Adrenal gland (tissue), 9 donors: ENCODE measurements at regions not wholly inside any gene's neighbourhood (a gene's known extent, or its start where the extent isn't known, plus 50 kb on each side); places are given as distances from the start of the nearest gene placed in this dataset.

Experiments
- DNase-seq, 7 donors: peaks; one replicate each; pipeline ENCODE4 v3.0.0-alpha.2; 2019 to 2020
- H3K27ac ChIP-seq, 5 donors: fragments of 200-600 bp; sonication (generic) in 4 of 5; 1 replicate in 3 of 5; 2 replicates in 2 of 5; pipeline versions ENCODE4 v1.5.1 to v1.8.0; 2016 to 2020; ENCODE audit warnings: mild to moderate bottlenecking in 1 of 5
- H3K27me3 ChIP-seq: fragments of 200-600 bp; 2 replicates; pipeline ENCODE4 v1.8.0; 2021
- H3K36me3 ChIP-seq, 2 donors: fragments of 200-600 bp; replicated peaks in 1 of 2; 1 replicate in 1 of 2; 2 replicates in 1 of 2; pipeline versions ENCODE4 v1.5.1 to v1.8.0; 2018 to 2022
- H3K4me1 ChIP-seq, 2 donors: fragments of 200-600 bp; replicated peaks in 1 of 2; 1 replicate in 1 of 2; 2 replicates in 1 of 2; pipeline versions ENCODE4 v1.5.1 to v1.8.0; 2018 to 2021
- H3K4me3 ChIP-seq, 4 donors: fragments of 200-600 bp; sonication (generic) in 3 of 4; one replicate each; pipeline ENCODE4 v1.5.1; 2016 to 2018
- H3K9me3 ChIP-seq, 3 donors: fragments of 200-600 bp; sonication (generic) in 1 of 3; replicated peaks in 1 of 3; 1 replicate in 2 of 3; 2 replicates in 1 of 3; pipeline versions ENCODE4 v1.5.1 to v1.8.0; 2016 to 2021
- POLR2A ChIP-seq, 2 donors: fragments of 450-650 bp; IDR thresholded peaks; one replicate each; pipeline ENCODE4 v1.6.1; 2017; ENCODE audit warnings: antibody characterized with exemption in 2 of 2, mild to moderate bottlenecking in 2 of 2, moderate library complexity in 1 of 2
- WGBS, 4 donors: extraction: QIAGEN DNeasy Blood & Tissue Kit in 2 of 4; methylation state at CpG; one replicate each; pipeline versions ENCODE4 v1.1.5 to v1.1.7; 2013 to 2017; 5-methylcytosine and 5-hydroxymethylcytosine counted together
- intact Hi-C, 2 donors: fragments of 100-400 bp; cut with DNase I; formaldehyde crosslinking; loops; one replicate each; pipeline versions ENCODE4 v1.14.1 to v1.15.0; 2022 to 2023
- TF ChIP-seq, protein P1 (sequence below), 6 experiments: fragments of 450-650 bp in 4 of 6; fragments of 200-600 bp in 2 of 6; sonication (generic) in 1 of 6; IDR thresholded peaks; 1 replicate in 5 of 6; 2 replicates in 1 of 6; pipeline versions ENCODE4 v1.5.1 to v1.8.0; 2016 to 2021; ENCODE audit warnings: antibody characterized with exemption in 6 of 6, mild to moderate bottlenecking in 2 of 6, moderate library complexity in 1 of 6
- donor health status: healthy with polysubstance abuse.
- donor health status: Bipolar disorder and iron deficiency.
- donor health status: DM: yes; HTN: yes; CAD: no.
- donor health status: DM: no; HTN: no; CAD: no.
- donor health status: DM: no; HTN: no; CAD: no.

DNA sequence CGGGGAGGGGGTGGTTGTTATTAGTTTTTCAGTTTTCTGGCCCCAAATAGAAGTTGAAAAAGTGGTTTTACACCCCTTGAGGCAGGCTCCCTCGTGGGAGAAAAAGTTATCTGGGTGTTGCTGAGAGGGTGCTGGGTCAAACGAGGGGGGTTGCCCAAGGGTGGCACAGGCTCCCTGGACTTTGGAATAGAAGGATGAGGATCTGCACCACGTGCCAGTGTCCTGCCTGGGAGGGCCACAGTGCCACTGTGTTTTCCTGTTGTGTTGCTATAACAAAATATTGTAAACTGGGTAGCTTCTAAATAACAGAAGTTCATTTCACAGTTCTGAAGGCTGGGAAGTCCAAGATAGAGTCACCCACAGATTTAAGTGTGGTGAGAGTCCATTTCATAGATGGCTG lies 181.9 kb downstream of the CXCL12 start:
- intact Hi-C loops, result no loop called here
- H3K27ac ChIP-seq, result no peak overlapping the region
- H3K27me3 ChIP-seq, result no peaks in the 10 kb centered on the region
- H3K4me1 ChIP-seq, result no peaks in the 10 kb centered on the region
- no peak overlapping the region for H3K4me3 ChIP-seq
- H3K9me3 ChIP-seq, result no peaks in the 10 kb centered on the region
- DNase-seq, result no peak
- WGBS, 4 donors, result 66 to 78% (median 74%) methylated on average over 4 of the region's 4 CpGs
- no peaks in the 10 kb centered on the region for H3K36me3 ChIP-seq
- no peak for TF ChIP-seq POLR2A (IDR thresholded peaks at IDR 0.05)
- TF ChIP-seq, protein P1, sequence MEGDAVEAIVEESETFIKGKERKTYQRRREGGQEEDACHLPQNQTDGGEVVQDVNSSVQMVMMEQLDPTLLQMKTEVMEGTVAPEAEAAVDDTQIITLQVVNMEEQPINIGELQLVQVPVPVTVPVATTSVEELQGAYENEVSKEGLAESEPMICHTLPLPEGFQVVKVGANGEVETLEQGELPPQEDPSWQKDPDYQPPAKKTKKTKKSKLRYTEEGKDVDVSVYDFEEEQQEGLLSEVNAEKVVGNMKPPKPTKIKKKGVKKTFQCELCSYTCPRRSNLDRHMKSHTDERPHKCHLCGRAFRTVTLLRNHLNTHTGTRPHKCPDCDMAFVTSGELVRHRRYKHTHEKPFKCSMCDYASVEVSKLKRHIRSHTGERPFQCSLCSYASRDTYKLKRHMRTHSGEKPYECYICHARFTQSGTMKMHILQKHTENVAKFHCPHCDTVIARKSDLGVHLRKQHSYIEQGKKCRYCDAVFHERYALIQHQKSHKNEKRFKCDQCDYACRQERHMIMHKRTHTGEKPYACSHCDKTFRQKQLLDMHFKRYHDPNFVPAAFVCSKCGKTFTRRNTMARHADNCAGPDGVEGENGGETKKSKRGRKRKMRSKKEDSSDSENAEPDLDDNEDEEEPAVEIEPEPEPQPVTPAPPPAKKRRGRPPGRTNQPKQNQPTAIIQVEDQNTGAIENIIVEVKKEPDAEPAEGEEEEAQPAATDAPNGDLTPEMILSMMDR (IDR thresholded peaks at IDR 0.05), result no peak

GRCh38 chr10:44201656-44202055 lies 183.2 kb downstream of the CXCL12 start:
- Histone ChIP-seq H3K9me3 (no peaks in the 10 kb centered on the region), H3K36me3 (no peaks in the 10 kb centered on the region), H3K27me3 (no peaks in the 10 kb centered on the region), H3K27ac (no peak overlapping the region), H3K4me3 (no peak overlapping the region), H3K4me1 (no peaks in the 10 kb centered on the region)
- no peak for TF ChIP-seq POLR2A (IDR thresholded peaks at IDR 0.05)
- TF ChIP-seq, protein P1 (IDR thresholded peaks at IDR 0.05), result no peak
- intact Hi-C loops, result no loop called here
- DNase-seq, result no peak
- WGBS, 4 donors, result 75 to 84% (median 80%) methylated on average over 2 of the region's 2 CpGs

DNA sequence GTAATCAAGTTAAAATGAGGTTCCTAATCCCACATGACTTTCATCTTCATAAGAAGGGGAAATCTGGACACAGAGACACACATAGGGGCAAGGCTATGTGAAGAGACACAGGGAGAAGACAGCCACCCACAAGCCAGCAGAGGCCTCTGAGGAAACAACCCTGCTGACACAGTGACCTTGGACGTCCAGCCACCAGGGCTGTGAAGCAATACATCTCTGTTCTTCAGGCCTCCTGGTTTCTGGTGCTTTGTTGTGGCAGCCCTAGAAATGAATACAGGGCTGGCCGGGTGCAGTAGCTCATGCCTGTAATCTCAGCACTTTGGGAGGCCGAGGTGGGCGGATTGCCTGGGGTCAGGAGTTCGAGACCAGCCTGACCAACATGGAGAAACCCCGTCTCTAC lies 183.9 kb downstream of the CXCL12 start:
- DNase-seq, result no peak
- Histone ChIP-seq H3K36me3 (no peaks in the 10 kb centered on the region), H3K9me3 (no peaks in the 10 kb centered on the region), H3K27ac (no peak overlapping the region), H3K4me3 (no peak overlapping the region), H3K4me1 (no peaks in the 10 kb centered on the region), H3K27me3 (no peaks in the 10 kb centered on the region)
- intact Hi-C loops, result no loop called here
- WGBS, 4 donors, result 72 to 90% (median 82%) methylated on average over 2 to 6 of the region's 6 CpGs
- TF ChIP-seq POLR2A (IDR thresholded peaks at IDR 0.05), result no peak
- TF ChIP-seq, protein P1 (IDR thresholded peaks at IDR 0.05), result no peak

GRCh38 chr10:44199991-44200655 lies 184.8 kb downstream of the CXCL12 start:
- Histone ChIP-seq H3K27ac (no peak overlapping the region), H3K4me1 (no peaks in the 10 kb centered on the region), H3K36me3 (no peaks in the 10 kb centered on the region), H3K4me3 (no peak overlapping the region), H3K27me3 (no peaks in the 10 kb centered on the region), H3K9me3 (no peaks in the 10 kb centered on the region)
- no peak for DNase-seq
- intact Hi-C loops, result no loop called here
- TF ChIP-seq, protein P1 (IDR thresholded peaks at IDR 0.05), result no peak
- no peak for TF ChIP-seq POLR2A (IDR thresholded peaks at IDR 0.05)
- WGBS, 4 donors, result 74 to 91% (median 86%) methylated on average over 7 to 12 of the region's 12 CpGs
